ENCODE measurements at regions not wholly inside any gene's neighbourhood (a gene's known extent, or its start where the extent isn't known, plus 50 kb on each side); places are given as distances from the start of the nearest gene placed in this dataset.

- TF ChIP-seq CTCF (IDR thresholded peaks at IDR 0.05) = no peak
- TF ChIP-seq POLR2A (IDR thresholded peaks at IDR 0.05) = no peak
These were observed 596.6 kb downstream of the GBE1 start for GRCh38 chr3:81164806-81165205.
